BE2C (cell line): ENCODE measurements at regions not wholly inside any gene's neighbourhood (a gene's known extent, or its start where the extent isn't known, plus 50 kb on each side); places are given as distances from the start of the nearest gene placed in this dataset.

ENCODE experiments used
- DNase-seq: peaks from one replicate; pipeline ENCODE4 v3.0.0-alpha.2; 2020
- H3K27me3 ChIP-seq: fragments of 250-450 bp; sonication (Bioruptor Pico); 2 replicates; pipeline ENCODE4 v1.5.1; 2020; ENCODE audit warnings: mild to moderate bottlenecking
- H3K36me3 ChIP-seq: fragments of 250-450 bp; sonication (Bioruptor Pico); 2 replicates; pipeline ENCODE4 v1.5.1; 2020; ENCODE audit warnings: mild to moderate bottlenecking
- H3K4me1 ChIP-seq: fragments of 250-450 bp; sonication (Bioruptor Pico); 2 replicates; pipeline ENCODE4 v1.5.1; 2020
- H3K4me3 ChIP-seq: 2 replicates; pipeline ENCODE4 v1.5.1; 2011; ENCODE audit warnings: low read depth, low read length
- H3K9me3 ChIP-seq: fragments of 250-450 bp; sonication (Bioruptor Pico); 2 replicates; pipeline ENCODE4 v1.5.1; 2020
- CTCF ChIP-seq: IDR thresholded peaks from 2 replicates; pipeline ENCODE4 v1.5.1; 2012; ENCODE audit warnings: mild to moderate bottlenecking, low read depth, low read length

- Histone ChIP-seq H3K4me3 (no peak overlapping the region), H3K27me3 (no peaks in the 10 kb centered on the region), H3K4me1 (no peaks in the 10 kb centered on the region), H3K9me3 (no peaks in the 10 kb centered on the region), H3K36me3 (no peaks in the 10 kb centered on the region)
- no peak for TF ChIP-seq CTCF
- no peak for DNase-seq
Measured at GRCh38 chr1:74835051-74835450, 102.1 kb downstream of the TYW3 start.

DNA sequence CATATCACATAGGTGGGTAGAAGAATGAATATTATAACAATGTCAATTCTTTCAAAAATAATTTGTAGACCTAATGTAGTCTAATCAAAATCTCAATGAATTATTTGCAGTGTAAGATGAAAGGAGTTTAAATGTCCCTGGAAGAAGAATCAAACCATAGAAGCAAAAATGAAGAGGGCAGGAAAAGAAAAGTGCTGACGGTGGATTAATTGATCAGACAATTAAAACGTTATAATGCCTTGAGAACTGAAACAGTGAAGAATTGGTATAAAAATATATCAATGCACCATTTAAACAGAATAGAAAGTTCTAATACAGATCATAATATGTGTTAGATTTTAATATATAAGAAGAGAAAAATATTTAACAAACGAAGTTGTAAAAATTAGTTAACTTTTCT, 109.8 kb downstream of the TYW3 start:
- H3K9me3 ChIP-seq, result no peaks in the 10 kb centered on the region
- no peaks in the 10 kb centered on the region for H3K27me3 ChIP-seq

DNA sequence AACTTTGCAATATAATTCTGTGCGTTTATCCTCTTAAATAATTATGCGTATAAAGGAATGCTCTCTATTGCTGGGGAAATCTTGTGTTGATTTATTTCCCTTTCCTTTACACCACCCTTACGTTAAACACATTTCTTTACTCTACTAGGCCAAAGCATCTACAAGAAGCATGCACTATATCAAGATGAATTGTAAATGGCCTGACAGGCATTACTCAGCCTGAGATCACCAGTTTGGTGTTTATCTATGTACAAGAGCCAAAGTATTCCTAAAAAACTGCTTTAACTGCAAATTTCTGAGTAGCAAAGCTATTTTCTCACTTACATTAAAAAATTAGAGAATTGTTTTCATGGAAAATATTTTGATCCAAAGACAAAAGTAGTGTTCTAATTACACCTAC, 114.8 kb downstream of the TYW3 start:
- no peaks in the 10 kb centered on the region for H3K27me3 ChIP-seq
- no peak for TF ChIP-seq CTCF
- H3K4me3 ChIP-seq, result no peak overlapping the region
- no peak for DNase-seq
- H3K9me3 ChIP-seq, result no peaks in the 10 kb centered on the region
- H3K36me3 ChIP-seq, result no peaks in the 10 kb centered on the region
- no peaks in the 10 kb centered on the region for H3K4me1 ChIP-seq

More for the DNA sequence above, 109.8 kb downstream of the TYW3 start:
- H3K4me1 ChIP-seq, result no peaks in the 10 kb centered on the region
- H3K4me3 ChIP-seq, result no peak overlapping the region
- H3K36me3 ChIP-seq, result no peaks in the 10 kb centered on the region
- DNase-seq, result no peak
- no peak for TF ChIP-seq CTCF

- H3K36me3 ChIP-seq, result no peaks in the 10 kb centered on the region
- H3K4me3 ChIP-seq, result no peak overlapping the region
- H3K9me3 ChIP-seq, result no peaks in the 10 kb centered on the region
- H3K4me1 ChIP-seq, result no peaks in the 10 kb centered on the region
- H3K27me3 ChIP-seq, result no peaks in the 10 kb centered on the region
- no peak for TF ChIP-seq CTCF
- no peak for DNase-seq
Measured at GRCh38 chr1:74853756-74854155, 120.8 kb downstream of the TYW3 start.

DNA sequence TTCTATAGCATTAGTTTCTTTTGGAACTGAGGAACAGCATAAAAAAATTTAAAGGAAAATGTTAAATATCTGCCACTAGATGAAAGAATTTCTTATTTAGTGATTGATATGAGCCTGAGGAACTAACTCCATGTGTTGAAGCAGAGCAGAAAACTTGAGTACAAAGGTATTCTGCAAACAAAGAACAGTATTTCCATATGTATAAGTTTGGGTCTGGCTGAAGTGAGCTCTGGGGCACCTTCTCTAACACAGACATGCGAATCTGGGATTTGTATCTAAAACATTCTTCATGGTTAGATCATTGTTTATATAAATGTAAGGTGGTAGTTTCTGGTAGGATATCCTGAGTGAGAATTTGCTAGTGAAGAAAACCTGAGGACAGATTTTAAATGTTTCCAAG, 123.2 kb downstream of the TYW3 start:
- DNase-seq, result no peak
- no peak for TF ChIP-seq CTCF
- Histone ChIP-seq H3K9me3 (no peaks in the 10 kb centered on the region), H3K36me3 (no peaks in the 10 kb centered on the region), H3K4me3 (no peak overlapping the region), H3K27me3 (no peaks in the 10 kb centered on the region), H3K4me1 (no peaks in the 10 kb centered on the region)

- no peaks in the 10 kb centered on the region for H3K36me3 ChIP-seq
- H3K4me1 ChIP-seq, result no peaks in the 10 kb centered on the region
- TF ChIP-seq CTCF, result no peak
- no peaks in the 10 kb centered on the region for H3K27me3 ChIP-seq
- no peak for DNase-seq
- no peak overlapping the region for H3K4me3 ChIP-seq
- H3K9me3 ChIP-seq, result no peaks in the 10 kb centered on the region
Measured at GRCh38 chr1:74857676-74858075, 124.7 kb downstream of the TYW3 start.
